ENCODE measurements at regions not wholly inside any gene's neighbourhood (a gene's known extent, or its start where the extent isn't known, plus 50 kb on each side); places are given as distances from the start of the nearest gene placed in this dataset.
A peak's percentile ranks its signal among the peaks of the same experiment; 100 is the strongest.

DNA sequence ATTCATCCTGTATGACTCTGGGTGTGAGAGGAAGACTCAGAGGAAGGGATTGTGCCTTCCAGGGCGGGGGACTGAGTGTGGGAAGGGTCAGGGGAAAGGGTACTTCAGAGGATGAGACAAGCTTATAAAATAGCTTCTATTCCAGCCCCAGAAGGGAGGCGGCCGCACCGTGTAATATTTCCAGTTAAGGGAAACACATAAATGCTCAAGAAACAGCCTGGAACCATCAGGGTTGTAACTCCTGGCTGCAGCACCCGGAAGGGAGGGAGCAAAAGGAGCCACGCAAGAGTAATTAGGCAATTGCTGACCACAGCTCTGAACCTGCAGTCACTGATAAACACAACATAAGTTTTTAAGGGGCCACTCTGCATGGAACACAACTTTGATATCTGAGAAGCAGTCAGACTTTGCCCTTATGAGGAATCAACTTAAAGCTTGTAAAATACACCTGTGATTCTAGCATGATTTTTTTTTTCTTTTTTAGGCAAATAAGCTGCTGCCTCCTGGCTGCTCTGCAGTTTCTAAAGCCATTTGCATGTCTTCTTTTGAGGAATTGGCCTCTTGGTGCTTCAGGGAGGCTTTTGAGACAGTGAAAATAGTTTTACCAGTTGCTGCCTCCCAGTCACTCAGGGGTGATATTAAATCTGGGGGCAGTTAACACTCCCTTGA, 382.7 kb downstream of the ENC1 start:
- Mint-ChIP-seq H3K9me3 (ENCODE audit: unreplicated experiment) (peaks cover 13% of the 10 kb centered on the region), H3K27ac (ENCODE audit: unreplicated experiment) (no peak overlapping the region), H3K4me3 (ENCODE audit: unreplicated experiment) (no peak overlapping the region), H3K27me3 (ENCODE audit: unreplicated experiment) (no peaks in the 10 kb centered on the region), H3K36me3 (ENCODE audit: unreplicated experiment) (no peaks in the 10 kb centered on the region), H3K4me1 (ENCODE audit: low read depth, unreplicated experiment) (peaks cover 41% of the 10 kb centered on the region)
- TF ChIP-seq, protein P1, sequence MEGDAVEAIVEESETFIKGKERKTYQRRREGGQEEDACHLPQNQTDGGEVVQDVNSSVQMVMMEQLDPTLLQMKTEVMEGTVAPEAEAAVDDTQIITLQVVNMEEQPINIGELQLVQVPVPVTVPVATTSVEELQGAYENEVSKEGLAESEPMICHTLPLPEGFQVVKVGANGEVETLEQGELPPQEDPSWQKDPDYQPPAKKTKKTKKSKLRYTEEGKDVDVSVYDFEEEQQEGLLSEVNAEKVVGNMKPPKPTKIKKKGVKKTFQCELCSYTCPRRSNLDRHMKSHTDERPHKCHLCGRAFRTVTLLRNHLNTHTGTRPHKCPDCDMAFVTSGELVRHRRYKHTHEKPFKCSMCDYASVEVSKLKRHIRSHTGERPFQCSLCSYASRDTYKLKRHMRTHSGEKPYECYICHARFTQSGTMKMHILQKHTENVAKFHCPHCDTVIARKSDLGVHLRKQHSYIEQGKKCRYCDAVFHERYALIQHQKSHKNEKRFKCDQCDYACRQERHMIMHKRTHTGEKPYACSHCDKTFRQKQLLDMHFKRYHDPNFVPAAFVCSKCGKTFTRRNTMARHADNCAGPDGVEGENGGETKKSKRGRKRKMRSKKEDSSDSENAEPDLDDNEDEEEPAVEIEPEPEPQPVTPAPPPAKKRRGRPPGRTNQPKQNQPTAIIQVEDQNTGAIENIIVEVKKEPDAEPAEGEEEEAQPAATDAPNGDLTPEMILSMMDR (IDR thresholded peaks at IDR 0.05; ENCODE audit: partially characterized antibody, unreplicated experiment), result no peak
- DNase-seq, result no peak

DNA sequence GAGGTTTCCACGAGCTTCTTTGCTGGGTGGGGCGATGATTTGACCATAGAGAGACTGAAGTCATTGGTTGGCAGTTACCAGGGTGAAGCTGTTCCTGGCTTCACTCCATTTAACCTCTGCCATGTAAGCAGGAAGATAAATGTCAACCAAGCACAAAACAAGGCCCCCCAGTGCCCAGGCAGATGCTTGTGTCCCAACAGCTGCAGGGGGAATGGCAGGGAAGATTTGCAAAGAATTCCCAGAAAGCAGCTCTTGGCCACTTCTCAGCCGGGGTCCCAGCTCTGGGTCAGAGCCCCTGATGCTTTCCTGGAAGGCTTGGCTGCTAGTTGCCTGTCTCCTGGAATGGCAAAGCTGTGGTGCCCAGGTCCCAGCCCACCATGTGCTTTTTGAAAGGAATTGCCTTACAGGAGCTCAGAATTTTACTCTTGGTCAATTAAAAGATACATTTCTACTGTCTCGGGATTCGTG, 383.4 kb downstream of the ENC1 start:
- Mint-ChIP-seq H3K9me3 (ENCODE audit: unreplicated experiment) (peaks cover 11% of the 10 kb centered on the region), H3K4me3 (ENCODE audit: unreplicated experiment) (no peak overlapping the region), H3K36me3 (ENCODE audit: unreplicated experiment) (no peaks in the 10 kb centered on the region), H3K4me1 (ENCODE audit: low read depth, unreplicated experiment) (peaks cover 36% of the 10 kb centered on the region), H3K27me3 (ENCODE audit: unreplicated experiment) (peaks cover 1% of the 10 kb centered on the region), H3K27ac (ENCODE audit: unreplicated experiment) (no peak overlapping the region)
- TF ChIP-seq, protein P1 (IDR thresholded peaks at IDR 0.05; ENCODE audit: partially characterized antibody, unreplicated experiment), result no peak
- DNase-seq, result no peak

DNA sequence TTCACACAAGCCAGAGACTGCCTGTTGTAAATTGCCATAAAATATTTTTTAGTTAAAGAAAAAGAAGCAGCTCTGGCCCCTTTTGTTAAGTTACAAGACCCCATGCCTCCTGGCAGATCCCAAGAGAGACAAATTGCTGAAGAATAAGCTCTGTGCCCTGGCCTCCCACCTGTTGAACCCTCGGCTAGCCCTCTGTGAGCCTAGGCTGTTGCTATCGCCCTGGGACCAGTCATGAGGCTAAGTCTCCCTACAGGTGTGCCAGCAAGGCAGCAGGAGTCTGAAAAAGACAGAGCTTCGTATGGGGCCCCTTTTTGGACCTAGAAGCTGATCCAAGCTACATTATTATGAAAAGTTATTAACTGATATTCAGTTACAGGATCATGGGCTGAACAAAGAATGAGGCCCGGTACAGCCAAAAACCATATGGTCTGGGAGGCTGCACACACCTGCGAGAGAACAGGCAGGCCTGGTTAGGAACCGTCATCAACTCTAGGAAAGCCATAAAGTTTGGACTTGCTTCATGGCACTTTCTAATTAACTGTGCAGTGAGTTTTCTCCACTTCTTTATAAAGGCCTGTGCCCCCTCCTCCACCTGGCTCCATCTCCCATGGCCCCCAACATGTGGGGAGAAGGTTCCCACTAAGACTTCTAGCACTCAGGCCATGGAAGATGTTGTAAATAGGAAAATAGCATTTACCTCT, 384.7 kb downstream of the ENC1 start:
- no peaks in the 10 kb centered on the region for H3K36me3 Mint-ChIP-seq (ENCODE audit: unreplicated experiment)
- DNase-seq, result no peak
- peaks cover 27% of the 10 kb centered on the region for H3K4me1 Mint-ChIP-seq (ENCODE audit: low read depth, unreplicated experiment)
- peaks cover 2% of the 10 kb centered on the region for H3K27me3 Mint-ChIP-seq (ENCODE audit: unreplicated experiment)
- H3K27ac Mint-ChIP-seq (ENCODE audit: unreplicated experiment), result no peak overlapping the region
- H3K9me3 Mint-ChIP-seq (ENCODE audit: unreplicated experiment), result peaks cover 6% of the 10 kb centered on the region
- TF ChIP-seq, protein P1 (IDR thresholded peaks at IDR 0.05; ENCODE audit: partially characterized antibody, unreplicated experiment), result no peak
- H3K4me3 Mint-ChIP-seq (ENCODE audit: unreplicated experiment), result no peak overlapping the region

DNA sequence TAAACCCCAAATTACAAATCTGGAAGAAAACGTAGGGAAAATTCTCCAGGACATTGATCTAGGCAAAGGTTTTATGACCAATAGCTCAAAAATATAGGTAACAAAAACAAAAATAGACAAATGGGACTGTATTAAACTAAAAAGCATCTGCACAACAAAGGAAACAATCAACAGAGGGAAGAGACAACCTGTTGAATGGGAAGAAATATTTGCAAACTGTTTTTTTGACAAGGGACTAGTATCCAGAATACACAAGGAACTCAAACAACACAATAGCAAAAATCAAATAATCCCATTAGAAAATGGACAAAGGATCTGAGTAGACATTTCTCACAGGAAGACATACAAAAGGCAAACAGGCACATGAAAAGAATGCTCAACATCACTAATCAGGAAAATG, 386.3 kb downstream of the ENC1 start:
- DNase-seq, result no peak
- Mint-ChIP-seq H3K27ac (ENCODE audit: unreplicated experiment) (peak overlapping the region; percentile 10), H3K4me3 (ENCODE audit: unreplicated experiment) (no peak overlapping the region), H3K4me1 (ENCODE audit: low read depth, unreplicated experiment) (peaks cover 22% of the 10 kb centered on the region), H3K36me3 (ENCODE audit: unreplicated experiment) (no peaks in the 10 kb centered on the region), H3K9me3 (ENCODE audit: unreplicated experiment) (peaks cover 4% of the 10 kb centered on the region), H3K27me3 (ENCODE audit: unreplicated experiment) (peaks cover 4% of the 10 kb centered on the region)
- TF ChIP-seq, protein P1 (IDR thresholded peaks at IDR 0.05; ENCODE audit: partially characterized antibody, unreplicated experiment), result no peak

DNA sequence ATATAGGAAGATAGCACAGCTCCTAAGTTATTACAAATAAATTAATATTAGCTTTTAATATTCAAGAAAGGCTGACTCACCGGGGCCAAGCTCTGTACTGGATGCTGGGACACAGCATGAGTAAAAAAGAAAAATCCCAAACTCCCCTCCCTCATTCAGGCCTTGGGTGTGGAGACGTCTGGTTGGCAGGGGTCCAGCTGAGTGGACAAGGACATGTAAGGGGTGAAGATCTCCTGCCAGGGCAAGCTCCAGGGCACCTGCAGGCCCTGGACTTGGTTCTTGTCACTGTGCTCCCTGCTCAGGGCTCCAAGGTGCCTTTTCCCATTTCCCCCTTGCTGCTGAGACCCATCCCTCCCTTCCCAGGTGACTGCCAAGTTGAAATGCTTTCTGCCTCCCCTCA, 388.5 kb downstream of the ENC1 start:
- Mint-ChIP-seq H3K9me3 (ENCODE audit: unreplicated experiment) (peaks cover 3% of the 10 kb centered on the region), H3K27ac (ENCODE audit: unreplicated experiment) (no peak overlapping the region), H3K4me1 (ENCODE audit: low read depth, unreplicated experiment) (peaks cover 6% of the 10 kb centered on the region), H3K4me3 (ENCODE audit: unreplicated experiment) (no peak overlapping the region), H3K36me3 (ENCODE audit: unreplicated experiment) (no peaks in the 10 kb centered on the region), H3K27me3 (ENCODE audit: unreplicated experiment) (peaks cover 4% of the 10 kb centered on the region)
- TF ChIP-seq, protein P1 (IDR thresholded peaks at IDR 0.05; ENCODE audit: partially characterized antibody, unreplicated experiment), result no peak
- no peak for DNase-seq
